ENCODE measurements at regions not wholly inside any gene's neighbourhood (a gene's known extent, or its start where the extent isn't known, plus 50 kb on each side); places are given as distances from the start of the nearest gene placed in this dataset.

GRCh38 chr2:76415821-76416220, 705.1 kb upstream of the GCFC2 start:
- DNase-seq (ENCODE audit: low spot score): no peak
- H3K27me3 ChIP-seq (ENCODE audit: control insufficient read depth in 3 of 3, insufficient read depth in 3 of 3, low read depth in 1 of 3, low read length in 3 of 3): no peaks in the 10 kb centered on the region
- H2BK12ac ChIP-seq (ENCODE audit: low read length): no peak overlapping the region
- H2AK5ac ChIP-seq (ENCODE audit: low read depth, low read length): no peak overlapping the region
- H3K4ac ChIP-seq (ENCODE audit: low read length): no peak overlapping the region
- H2BK5ac ChIP-seq (ENCODE audit: low read length): no peak overlapping the region
- no peaks in the 10 kb centered on the region for H3K79me1 ChIP-seq (ENCODE audit: low read depth, low read length)
- WGBS, 2 donors (ENCODE audit: extremely low coverage in 2 of 2, insufficient read length in 2 of 2, insufficient replicate concordance in 1 of 2): no CpG with 5 or more reads among the region's 7 CpGs
- no peak overlapping the region for H2BK15ac ChIP-seq (ENCODE audit: low read length)
- H3K36me3 ChIP-seq (replicated peaks in 1 of 2; ENCODE audit: control insufficient read depth in 2 of 2, insufficient read depth in 2 of 2, low read length in 2 of 2): no peaks in the 10 kb centered on the region
- no peak overlapping the region for H4K8ac ChIP-seq (ENCODE audit: low read depth, low read length)
- no peaks in the 10 kb centered on the region for H3K9me3 ChIP-seq (replicated peaks in 1 of 2; ENCODE audit: control insufficient read depth in 2 of 2, insufficient read depth in 1 of 2, low read depth in 1 of 2, low read length in 2 of 2)
- no peak overlapping the region for H3K4me2 ChIP-seq (ENCODE audit: insufficient read depth, low read length, poor library complexity, severe bottlenecking)
- no peak overlapping the region for H3K18ac ChIP-seq (ENCODE audit: low read length)
- H4K91ac ChIP-seq (ENCODE audit: low read depth, low read length, poor library complexity): no peak overlapping the region
- no peak overlapping the region for H3K23ac ChIP-seq (ENCODE audit: low read depth, low read length, poor library complexity)
- H3K4me3 ChIP-seq (ENCODE audit: low read length in 2 of 2): no peak overlapping the region
- H2AFZ ChIP-seq (ENCODE audit: low read length): no peak overlapping the region
- no peaks in the 10 kb centered on the region for H3K4me1 ChIP-seq (ENCODE audit: control insufficient read depth in 2 of 2, insufficient read depth in 1 of 2, low read depth in 1 of 2, low read length in 2 of 2)
- H3K27ac ChIP-seq (replicated peaks; ENCODE audit: low read length): no peak overlapping the region
- no peak overlapping the region for H3K9ac ChIP-seq (ENCODE audit: low read depth, low read length, poor library complexity)
- no peak overlapping the region for H3K14ac ChIP-seq (ENCODE audit: low read length)
- no peak overlapping the region for H2BK120ac ChIP-seq (ENCODE audit: low read depth, low read length)

- Histone ChIP-seq H3K14ac (ENCODE audit: low read length) (no peak overlapping the region), H3K18ac (ENCODE audit: low read length) (no peak overlapping the region), H3K27ac (replicated peaks; ENCODE audit: low read length) (no peak overlapping the region), H2BK120ac (ENCODE audit: low read depth, low read length) (no peak overlapping the region), H3K36me3 (replicated peaks in 1 of 2; ENCODE audit: control insufficient read depth in 2 of 2, insufficient read depth in 2 of 2, low read length in 2 of 2) (no peaks in the 10 kb centered on the region), H4K8ac (ENCODE audit: low read depth, low read length) (no peak overlapping the region), H3K79me1 (ENCODE audit: low read depth, low read length) (no peaks in the 10 kb centered on the region), H3K9ac (ENCODE audit: low read depth, low read length, poor library complexity) (no peak overlapping the region), H3K4ac (ENCODE audit: low read length) (no peak overlapping the region), H3K4me2 (ENCODE audit: insufficient read depth, low read length, poor library complexity, severe bottlenecking) (no peak overlapping the region), H2AFZ (ENCODE audit: low read length) (no peak overlapping the region), H2AK5ac (ENCODE audit: low read depth, low read length) (no peak overlapping the region), H3K27me3 (ENCODE audit: control insufficient read depth in 3 of 3, insufficient read depth in 3 of 3, low read depth in 1 of 3, low read length in 3 of 3) (no peaks in the 10 kb centered on the region), H3K23ac (ENCODE audit: low read depth, low read length, poor library complexity) (no peak overlapping the region), H3K4me1 (ENCODE audit: control insufficient read depth in 2 of 2, insufficient read depth in 1 of 2, low read depth in 1 of 2, low read length in 2 of 2) (no peaks in the 10 kb centered on the region), H2BK15ac (ENCODE audit: low read length) (no peak overlapping the region), H4K91ac (ENCODE audit: low read depth, low read length, poor library complexity) (no peak overlapping the region), H3K4me3 (ENCODE audit: low read length in 2 of 2) (no peak overlapping the region), H2BK12ac (ENCODE audit: low read length) (no peak overlapping the region), H2BK5ac (ENCODE audit: low read length) (no peak overlapping the region), H3K9me3 (replicated peaks in 1 of 2; ENCODE audit: control insufficient read depth in 2 of 2, insufficient read depth in 1 of 2, low read depth in 1 of 2, low read length in 2 of 2) (no peaks in the 10 kb centered on the region)
- no peak for DNase-seq (ENCODE audit: low spot score)
Measured at GRCh38 chr2:76413436-76413835, 702.7 kb upstream of the GCFC2 start.

GRCh38 chr2:76406134-76406855, 695.6 kb upstream of the GCFC2 start:
- WGBS, 2 donors (ENCODE audit: extremely low coverage in 2 of 2, insufficient read length in 2 of 2, insufficient replicate concordance in 1 of 2): no CpG with 5 or more reads among the region's 12 CpGs
- Histone ChIP-seq H3K9me3 (replicated peaks in 1 of 2; ENCODE audit: control insufficient read depth in 2 of 2, insufficient read depth in 1 of 2, low read depth in 1 of 2, low read length in 2 of 2) (peaks cover 0 to 7% of the 10 kb centered on the region in 2 donors), H2BK12ac (ENCODE audit: low read length) (no peak overlapping the region), H3K27ac (replicated peaks; ENCODE audit: low read length) (no peak overlapping the region), H4K8ac (ENCODE audit: low read depth, low read length) (no peak overlapping the region), H3K79me1 (ENCODE audit: low read depth, low read length) (no peaks in the 10 kb centered on the region), H2AFZ (ENCODE audit: low read length) (no peak overlapping the region), H3K23ac (ENCODE audit: low read depth, low read length, poor library complexity) (no peak overlapping the region), H3K4ac (ENCODE audit: low read length) (no peak overlapping the region), H2BK15ac (ENCODE audit: low read length) (no peak overlapping the region), H3K9ac (ENCODE audit: low read depth, low read length, poor library complexity) (peak overlapping the region; percentile 5), H2AK5ac (ENCODE audit: low read depth, low read length) (peak overlapping the region; percentile 58), H3K14ac (ENCODE audit: low read length) (no peak overlapping the region), H4K91ac (ENCODE audit: low read depth, low read length, poor library complexity) (no peak overlapping the region), H3K4me3 (ENCODE audit: low read length in 2 of 2) (peak overlapping the region in 1 of 2 donors; percentile 4), H3K4me2 (ENCODE audit: insufficient read depth, low read length, poor library complexity, severe bottlenecking) (no peak overlapping the region), H2BK120ac (ENCODE audit: low read depth, low read length) (no peak overlapping the region), H3K18ac (ENCODE audit: low read length) (peak overlapping the region; percentile 59), H3K4me1 (ENCODE audit: control insufficient read depth in 2 of 2, insufficient read depth in 1 of 2, low read depth in 1 of 2, low read length in 2 of 2) (no peaks in the 10 kb centered on the region), H2BK5ac (ENCODE audit: low read length) (no peak overlapping the region), H3K27me3 (ENCODE audit: control insufficient read depth in 3 of 3, insufficient read depth in 3 of 3, low read depth in 1 of 3, low read length in 3 of 3) (no peaks in the 10 kb centered on the region), H3K36me3 (replicated peaks in 1 of 2; ENCODE audit: control insufficient read depth in 2 of 2, insufficient read depth in 2 of 2, low read length in 2 of 2) (no peaks in the 10 kb centered on the region)
- DNase-seq (ENCODE audit: low spot score): no peak

DNA sequence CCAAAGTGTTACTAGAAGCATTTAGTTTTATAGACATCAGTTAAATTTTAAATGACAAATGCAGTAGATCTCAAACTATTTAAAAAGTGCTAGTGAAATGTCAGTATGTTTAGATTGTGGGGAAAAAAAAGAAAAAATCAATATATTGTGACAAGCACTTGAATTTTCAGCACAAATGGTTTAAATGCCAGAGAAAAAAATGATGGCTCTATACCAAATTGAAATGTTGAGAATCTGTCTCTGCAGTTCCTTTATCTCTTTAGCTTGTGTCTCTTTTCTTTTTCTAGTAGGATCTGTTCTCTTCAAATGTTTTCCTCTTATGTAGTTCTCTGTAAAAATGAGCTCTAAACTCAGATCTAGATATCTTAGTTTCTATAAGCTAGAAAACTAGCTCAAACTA, 682.6 kb upstream of the GCFC2 start:
- Histone ChIP-seq H4K91ac (ENCODE audit: low read depth, low read length, poor library complexity) (no peak overlapping the region), H3K27me3 (ENCODE audit: control insufficient read depth in 3 of 3, insufficient read depth in 3 of 3, low read depth in 1 of 3, low read length in 3 of 3) (no peaks in the 10 kb centered on the region), H3K4me3 (ENCODE audit: low read length in 2 of 2) (no peak overlapping the region), H2BK15ac (ENCODE audit: low read length) (no peak overlapping the region), H2AK5ac (ENCODE audit: low read depth, low read length) (no peak overlapping the region), H2BK12ac (ENCODE audit: low read length) (no peak overlapping the region), H3K9ac (ENCODE audit: low read depth, low read length, poor library complexity) (no peak overlapping the region), H3K14ac (ENCODE audit: low read length) (no peak overlapping the region), H4K8ac (ENCODE audit: low read depth, low read length) (no peak overlapping the region), H3K9me3 (replicated peaks in 1 of 2; ENCODE audit: control insufficient read depth in 2 of 2, insufficient read depth in 1 of 2, low read depth in 1 of 2, low read length in 2 of 2) (no peaks in the 10 kb centered on the region), H3K4ac (ENCODE audit: low read length) (no peak overlapping the region), H3K4me2 (ENCODE audit: insufficient read depth, low read length, poor library complexity, severe bottlenecking) (no peak overlapping the region), H3K79me1 (ENCODE audit: low read depth, low read length) (no peaks in the 10 kb centered on the region), H3K27ac (replicated peaks; ENCODE audit: low read length) (no peak overlapping the region), H2BK120ac (ENCODE audit: low read depth, low read length) (no peak overlapping the region), H3K18ac (ENCODE audit: low read length) (no peak overlapping the region), H2AFZ (ENCODE audit: low read length) (no peak overlapping the region), H2BK5ac (ENCODE audit: low read length) (no peak overlapping the region), H3K36me3 (replicated peaks in 1 of 2; ENCODE audit: control insufficient read depth in 2 of 2, insufficient read depth in 2 of 2, low read length in 2 of 2) (no peaks in the 10 kb centered on the region), H3K23ac (ENCODE audit: low read depth, low read length, poor library complexity) (no peak overlapping the region), H3K4me1 (ENCODE audit: control insufficient read depth in 2 of 2, insufficient read depth in 1 of 2, low read depth in 1 of 2, low read length in 2 of 2) (no peaks in the 10 kb centered on the region)
- DNase-seq (ENCODE audit: low spot score): no peak

Measured in neuronal stem cell (in vitro differentiated cells).